ENCODE measurements at regions not wholly inside any gene's neighbourhood (a gene's known extent, or its start where the extent isn't known, plus 50 kb on each side); places are given as distances from the start of the nearest gene placed in this dataset.
A peak's percentile ranks its signal among the peaks of the same experiment; 100 is the strongest.

DNA sequence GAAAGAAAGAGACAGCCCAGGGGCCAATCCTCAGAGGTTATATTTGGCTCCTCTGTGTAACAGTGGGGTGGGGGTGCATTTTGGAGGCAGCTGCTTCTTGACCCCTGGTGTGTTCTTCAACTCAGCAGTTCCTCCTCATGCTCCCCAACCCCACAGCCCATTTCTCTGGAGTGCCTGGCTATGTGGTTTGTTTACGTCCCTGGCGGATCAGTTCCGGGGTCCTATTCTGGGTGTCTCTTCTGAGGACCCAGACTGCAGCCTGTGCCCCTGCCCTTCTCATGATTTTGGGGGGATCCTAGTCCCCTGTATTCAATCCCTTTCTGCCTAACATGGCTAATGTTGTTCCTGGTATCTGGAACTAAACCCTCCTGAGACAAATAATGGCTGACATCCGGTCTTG is 70.5 kb upstream of the SULF2 start:
- 84% methylated on average over 4 of the region's 4 CpGs for WGBS (ENCODE audit: insufficient coverage, insufficient replicate concordance, low lambda C conversion rate, missing lambda C conversion rate)
- in situ Hi-C loops (cut with MboI) = no loop called here

DNA sequence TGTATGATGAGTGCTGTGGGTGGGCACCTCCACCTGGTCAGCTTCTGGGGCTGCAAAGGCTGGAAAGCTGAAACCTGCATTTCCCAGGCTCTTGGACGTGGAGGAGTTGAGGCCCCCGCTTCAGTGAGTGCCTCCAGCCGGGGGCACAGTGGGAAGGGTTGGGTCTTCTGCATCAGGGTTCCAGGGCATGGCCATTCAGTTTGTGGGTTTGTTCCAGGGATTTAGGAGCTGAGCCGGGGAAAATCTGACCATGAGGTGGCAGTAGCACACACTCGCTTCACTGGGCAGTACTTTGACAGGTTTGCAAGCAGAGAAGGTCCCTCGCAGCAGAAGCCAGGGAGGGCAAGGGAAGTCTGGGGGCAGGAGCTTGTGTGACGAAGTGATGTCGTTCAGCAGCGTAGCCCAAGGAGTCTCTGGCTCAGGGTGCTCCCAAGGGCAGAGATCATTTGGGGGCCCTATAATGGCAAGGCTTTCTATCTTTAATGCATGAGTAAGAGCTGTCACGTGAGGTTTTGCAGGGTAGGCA is 69.5 kb upstream of the SULF2 start:
- Histone ChIP-seq H3K9me3 (replicated peaks; ENCODE audit: control insufficient read depth, insufficient read depth, low read length) (no peaks in the 10 kb centered on the region; the same call in 2 of the 3 replicates), H3K4me2 (ENCODE audit: control insufficient read depth, insufficient read depth) (no peak overlapping the region), H3K27ac (ENCODE audit: control insufficient read depth, insufficient read depth) (no peak overlapping the region), H3K36me3 (ENCODE audit: control insufficient read depth in 2 of 2, insufficient read depth in 2 of 2, low read length in 1 of 2) (no peaks in the 10 kb centered on the region), H3K9ac (ENCODE audit: control insufficient read depth, insufficient read depth, low read length) (no peak overlapping the region), H3K27me3 (replicated peaks in 1 of 2; ENCODE audit: control insufficient read depth in 2 of 2, insufficient read depth in 2 of 2, low read length in 1 of 2) (no peaks in the 10 kb centered on the region; a peak in 1 of 4 replicates), H4K20me1 (ENCODE audit: control insufficient read depth, insufficient read depth) (no peaks in the 10 kb centered on the region), H3K4me1 (ENCODE audit: control insufficient read depth, insufficient read depth, low read length) (peaks cover 9% of the 10 kb centered on the region), H3K4me3 (no peak overlapping the region), H3K79me2 (ENCODE audit: control insufficient read depth, insufficient read depth, low read length) (no peaks in the 10 kb centered on the region), H2AFZ (ENCODE audit: control insufficient read depth, low read depth, low read length) (no peak overlapping the region)
- intact Hi-C loops (cut with micrococcal nuclease; ENCODE audit: unreplicated experiment) = no loop called here
- ATAC-seq = peak; percentile 54
- POLR2A ChIA-PET = no interaction called here
- 4% methylated on average over 10 of the region's 10 CpGs for WGBS (ENCODE audit: insufficient coverage, insufficient replicate concordance, low lambda C conversion rate, missing lambda C conversion rate)
- in situ Hi-C loops (cut with MboI) = no loop called here
- FAIRE-seq = no peak
- RAD21 ChIA-PET (ENCODE audit: unreplicated experiment) = interaction anchor here (1.6 kb wide), 1 partner anchor 766 kb away, joined by 14 read pairs; no protein-coding TSS in a partner anchor
- no peak for DNase-seq (ENCODE audit: low read depth, low spot score)
- SMC1A ChIA-PET (ENCODE audit: uncharacterized antibody, unreplicated experiment) = interaction anchor here (1.3 to 1.5 kb wide), 2 partner anchors 143 to 766 kb away, joined by 3 to 11 read pairs; no protein-coding TSS in a partner anchor
- BruUV-seq (replicated peaks) = no TSS peak
- CTCF ChIA-PET = interaction anchor here (0.5 to 1.5 kb wide), 4 partner anchors 441 to 1142 kb away, joined by 3 to 9 read pairs (median 4); no protein-coding TSS in a partner anchor
- TF ChIP-seq, protein P1, sequence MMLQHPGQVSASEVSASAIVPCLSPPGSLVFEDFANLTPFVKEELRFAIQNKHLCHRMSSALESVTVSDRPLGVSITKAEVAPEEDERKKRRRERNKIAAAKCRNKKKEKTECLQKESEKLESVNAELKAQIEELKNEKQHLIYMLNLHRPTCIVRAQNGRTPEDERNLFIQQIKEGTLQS (IDR thresholded peaks at IDR 0.05; ENCODE audit: borderline replicate concordance, extremely low read depth, low read depth, low read length) = no peak
- TF ChIP-seq SMC3 (IDR thresholded peaks at IDR 0.05; ENCODE audit: borderline replicate concordance, low read length) = peak; percentile 55; the same call in 1 of the 2 replicates
- TF ChIP-seq GABPA (IDR thresholded peaks at IDR 0.05; ENCODE audit: low read depth) = no peak
- TF ChIP-seq, protein P2, sequence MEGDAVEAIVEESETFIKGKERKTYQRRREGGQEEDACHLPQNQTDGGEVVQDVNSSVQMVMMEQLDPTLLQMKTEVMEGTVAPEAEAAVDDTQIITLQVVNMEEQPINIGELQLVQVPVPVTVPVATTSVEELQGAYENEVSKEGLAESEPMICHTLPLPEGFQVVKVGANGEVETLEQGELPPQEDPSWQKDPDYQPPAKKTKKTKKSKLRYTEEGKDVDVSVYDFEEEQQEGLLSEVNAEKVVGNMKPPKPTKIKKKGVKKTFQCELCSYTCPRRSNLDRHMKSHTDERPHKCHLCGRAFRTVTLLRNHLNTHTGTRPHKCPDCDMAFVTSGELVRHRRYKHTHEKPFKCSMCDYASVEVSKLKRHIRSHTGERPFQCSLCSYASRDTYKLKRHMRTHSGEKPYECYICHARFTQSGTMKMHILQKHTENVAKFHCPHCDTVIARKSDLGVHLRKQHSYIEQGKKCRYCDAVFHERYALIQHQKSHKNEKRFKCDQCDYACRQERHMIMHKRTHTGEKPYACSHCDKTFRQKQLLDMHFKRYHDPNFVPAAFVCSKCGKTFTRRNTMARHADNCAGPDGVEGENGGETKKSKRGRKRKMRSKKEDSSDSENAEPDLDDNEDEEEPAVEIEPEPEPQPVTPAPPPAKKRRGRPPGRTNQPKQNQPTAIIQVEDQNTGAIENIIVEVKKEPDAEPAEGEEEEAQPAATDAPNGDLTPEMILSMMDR (IDR thresholded peaks at IDR 0.05 in 2 of 3, conservative IDR thresholded peaks at IDR 0.05 in 1 of 3; ENCODE audit: control insufficient read depth in 2 of 3, extremely low read depth in 1 of 3, insufficient read depth in 1 of 3, low read depth in 3 of 3, low read length in 3 of 3) = peak; percentile 54 to 55 (median 55)
- no peak for TF ChIP-seq NBN (IDR thresholded peaks at IDR 0.05)
- TF ChIP-seq IKZF2 (IDR thresholded peaks at IDR 0.05) = no peak
- TF ChIP-seq SUZ12 (IDR thresholded peaks at IDR 0.05; ENCODE audit: unreplicated experiment) = no peak
- TF ChIP-seq BHLHE40 (IDR thresholded peaks at IDR 0.05; ENCODE audit: borderline replicate concordance in 1 of 2, low read depth in 2 of 2, low read length in 1 of 2) = peak in 1 of 2 experiments; percentile 39; a peak in 1 of 4 replicates
- peak; percentile 65 for TF ChIP-seq RAD21 (IDR thresholded peaks at IDR 0.05; ENCODE audit: insufficient read depth, low read depth, low read length)
- TF ChIP-seq MYB (IDR thresholded peaks at IDR 0.05; ENCODE audit: borderline replicate concordance, low read depth, low read length) = no peak
- TF ChIP-seq, protein P3, sequence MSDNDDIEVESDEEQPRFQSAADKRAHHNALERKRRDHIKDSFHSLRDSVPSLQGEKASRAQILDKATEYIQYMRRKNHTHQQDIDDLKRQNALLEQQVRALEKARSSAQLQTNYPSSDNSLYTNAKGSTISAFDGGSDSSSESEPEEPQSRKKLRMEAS (IDR thresholded peaks at IDR 0.05; ENCODE audit: low read depth, low read length) = no peak
- TF ChIP-seq ZNF384 (IDR thresholded peaks at IDR 0.05; ENCODE audit: borderline replicate concordance, low read depth, low read length) = no peak
- TF ChIP-seq NFXL1 (IDR thresholded peaks at IDR 0.05; ENCODE audit: borderline replicate concordance) = peak; percentile 49; the same call in 1 of the 2 replicates
- TF ChIP-seq NR2F1 (conservative IDR thresholded peaks at IDR 0.05) = no peak

More for the DNA sequence above, 70.5 kb upstream of the SULF2 start:
- TF ChIP-seq FOS (IDR thresholded peaks at IDR 0.05; ENCODE audit: borderline replicate concordance, extremely low read depth, insufficient read length) = no peak
- POLR2A ChIA-PET = no interaction called here
- H3K9ac ChIP-seq (ENCODE audit: control insufficient read depth, insufficient read depth, low read length) = no peak overlapping the region
- H3K4me1 ChIP-seq (ENCODE audit: control insufficient read depth, insufficient read depth, low read length) = peaks cover 14% of the 10 kb centered on the region
- no peak overlapping the region for H3K4me3 ChIP-seq
- BruUV-seq (replicated peaks) = no TSS peak
- H3K27me3 ChIP-seq (replicated peaks in 1 of 2; ENCODE audit: control insufficient read depth in 2 of 2, insufficient read depth in 2 of 2, low read length in 1 of 2) = no peaks in the 10 kb centered on the region; a peak in 1 of 4 replicates
- no peak for ATAC-seq
- no peaks in the 10 kb centered on the region; the same call in 2 of the 3 replicates for H3K9me3 ChIP-seq (replicated peaks; ENCODE audit: control insufficient read depth, insufficient read depth, low read length)
- RAD21 ChIA-PET (ENCODE audit: unreplicated experiment) = interaction anchor here (1.6 kb wide), 1 partner anchor 765 kb away, joined by 14 read pairs; no protein-coding TSS in a partner anchor
- SMC1A ChIA-PET (ENCODE audit: uncharacterized antibody, unreplicated experiment) = no interaction called here
- H3K4me2 ChIP-seq (ENCODE audit: control insufficient read depth, insufficient read depth) = no peak overlapping the region
- CTCF ChIA-PET = no interaction called here
- no peak for FAIRE-seq
- no peaks in the 10 kb centered on the region for H4K20me1 ChIP-seq (ENCODE audit: control insufficient read depth, insufficient read depth)
- H3K27ac ChIP-seq (ENCODE audit: control insufficient read depth, insufficient read depth) = no peak overlapping the region
- H2AFZ ChIP-seq (ENCODE audit: control insufficient read depth, low read depth, low read length) = no peak overlapping the region
- H3K36me3 ChIP-seq (ENCODE audit: control insufficient read depth in 2 of 2, insufficient read depth in 2 of 2, low read length in 1 of 2) = no peaks in the 10 kb centered on the region
- DNase-seq (ENCODE audit: low read depth, low spot score) = no peak
- H3K79me2 ChIP-seq (ENCODE audit: control insufficient read depth, insufficient read depth, low read length) = no peaks in the 10 kb centered on the region
- intact Hi-C loops (cut with micrococcal nuclease; ENCODE audit: unreplicated experiment) = no loop called here
